ENCODE measurements at regions not wholly inside any gene's neighbourhood (a gene's known extent, or its start where the extent isn't known, plus 50 kb on each side); places are given as distances from the start of the nearest gene placed in this dataset.

DNA sequence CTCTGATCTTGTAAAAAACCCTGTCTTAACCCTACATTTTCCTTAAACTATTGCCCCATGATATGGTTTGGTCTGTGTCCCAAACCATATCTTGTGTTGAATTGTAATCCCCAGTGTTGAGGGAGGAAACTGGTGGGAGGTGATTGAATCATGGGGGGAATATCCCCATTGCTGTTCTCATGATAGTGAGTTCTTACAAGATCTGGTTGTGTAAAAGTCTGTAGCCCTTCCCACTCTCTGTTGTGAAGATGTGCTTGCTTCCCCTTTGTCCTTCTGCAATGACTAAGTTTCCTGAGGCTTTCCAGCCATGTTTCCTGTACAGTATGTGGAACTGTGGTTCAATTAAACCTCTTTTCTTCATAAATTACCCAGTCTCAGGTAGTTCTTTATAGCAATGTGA, 881.4 kb downstream of the DIPK2A start:
- TF ChIP-seq, protein P1, sequence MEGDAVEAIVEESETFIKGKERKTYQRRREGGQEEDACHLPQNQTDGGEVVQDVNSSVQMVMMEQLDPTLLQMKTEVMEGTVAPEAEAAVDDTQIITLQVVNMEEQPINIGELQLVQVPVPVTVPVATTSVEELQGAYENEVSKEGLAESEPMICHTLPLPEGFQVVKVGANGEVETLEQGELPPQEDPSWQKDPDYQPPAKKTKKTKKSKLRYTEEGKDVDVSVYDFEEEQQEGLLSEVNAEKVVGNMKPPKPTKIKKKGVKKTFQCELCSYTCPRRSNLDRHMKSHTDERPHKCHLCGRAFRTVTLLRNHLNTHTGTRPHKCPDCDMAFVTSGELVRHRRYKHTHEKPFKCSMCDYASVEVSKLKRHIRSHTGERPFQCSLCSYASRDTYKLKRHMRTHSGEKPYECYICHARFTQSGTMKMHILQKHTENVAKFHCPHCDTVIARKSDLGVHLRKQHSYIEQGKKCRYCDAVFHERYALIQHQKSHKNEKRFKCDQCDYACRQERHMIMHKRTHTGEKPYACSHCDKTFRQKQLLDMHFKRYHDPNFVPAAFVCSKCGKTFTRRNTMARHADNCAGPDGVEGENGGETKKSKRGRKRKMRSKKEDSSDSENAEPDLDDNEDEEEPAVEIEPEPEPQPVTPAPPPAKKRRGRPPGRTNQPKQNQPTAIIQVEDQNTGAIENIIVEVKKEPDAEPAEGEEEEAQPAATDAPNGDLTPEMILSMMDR (IDR thresholded peaks at IDR 0.05; ENCODE audit: insufficient read depth, low read depth, low read length): no peak
- no peak for TF ChIP-seq EZH2 (IDR thresholded peaks at IDR 0.05; ENCODE audit: insufficient read depth, low read length)

All from astrocyte (in vitro differentiated cells and primary cell).